ENCODE measurements at regions not wholly inside any gene's neighbourhood (a gene's known extent, or its start where the extent isn't known, plus 50 kb on each side); places are given as distances from the start of the nearest gene placed in this dataset.

DNA sequence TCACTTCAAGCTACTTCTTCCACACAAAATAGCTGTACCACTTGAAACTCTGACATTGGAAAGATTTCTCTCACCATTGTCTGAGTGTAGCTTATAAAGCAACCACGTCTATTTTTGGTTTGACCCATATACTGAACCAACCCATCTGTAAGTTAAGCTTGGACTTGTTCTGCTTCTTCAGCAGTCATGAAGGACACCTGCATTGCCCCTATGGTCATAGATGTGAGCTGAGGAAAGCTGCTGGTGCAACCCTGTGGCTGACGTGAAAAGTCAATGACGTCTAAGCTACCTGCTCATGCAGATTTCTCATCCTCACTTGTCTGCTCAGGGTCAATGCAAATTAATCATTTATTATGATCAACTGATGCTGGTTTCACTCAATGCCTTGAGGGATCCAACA, 417.4 kb downstream of the CETN3 start:
- no peaks in the 10 kb centered on the region for H3K27me3 Mint-ChIP-seq
- no peak overlapping the region for H3K4me3 Mint-ChIP-seq
- DNase-seq: no peak
- no peaks in the 10 kb centered on the region for H3K36me3 Mint-ChIP-seq (ENCODE audit: low read depth)
- H3K4me1 Mint-ChIP-seq: no peaks in the 10 kb centered on the region
- H3K27ac Mint-ChIP-seq: no peak overlapping the region
- ChIA-PET CTCF (interaction anchor here (0.6 kb wide), 1 partner anchor 959 kb away, joined by 3 read pairs; no protein-coding TSS in a partner anchor), POLR2A (no interaction called here)
- peaks cover 2% of the 10 kb centered on the region for H3K9me3 Mint-ChIP-seq

DNA sequence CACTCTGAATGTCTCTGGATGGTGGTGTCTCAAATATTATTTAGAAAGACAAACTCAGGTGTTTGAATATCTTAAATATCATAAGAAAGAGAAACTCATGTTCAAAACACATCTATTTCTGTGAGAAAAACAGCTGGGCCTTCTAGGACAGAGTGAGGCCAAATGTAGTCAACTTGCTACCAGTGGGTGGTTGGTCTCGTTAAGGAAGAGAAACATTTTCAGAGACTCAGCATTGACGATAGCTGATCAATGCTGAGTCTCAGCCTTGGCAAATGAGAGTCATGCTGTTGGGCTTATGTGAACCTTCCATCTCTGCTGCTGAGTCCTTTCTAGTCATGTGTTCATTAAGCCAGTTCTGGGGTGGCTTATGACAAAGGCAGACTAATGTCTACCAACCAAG, 418.0 kb downstream of the CETN3 start:
- ChIA-PET CTCF (no interaction called here), POLR2A (no interaction called here)
- H3K4me1 Mint-ChIP-seq: no peaks in the 10 kb centered on the region
- H3K9me3 Mint-ChIP-seq: peaks cover 2% of the 10 kb centered on the region
- no peak overlapping the region for H3K4me3 Mint-ChIP-seq
- H3K36me3 Mint-ChIP-seq (ENCODE audit: low read depth): no peaks in the 10 kb centered on the region
- H3K27ac Mint-ChIP-seq: no peak overlapping the region
- DNase-seq: no peak
- no peaks in the 10 kb centered on the region for H3K27me3 Mint-ChIP-seq

- no peaks in the 10 kb centered on the region for H3K27me3 Mint-ChIP-seq
- H3K36me3 Mint-ChIP-seq (ENCODE audit: low read depth): no peaks in the 10 kb centered on the region
- no peak overlapping the region for H3K4me3 Mint-ChIP-seq
- no peak for DNase-seq
- H3K4me1 Mint-ChIP-seq: no peaks in the 10 kb centered on the region
- peaks cover 2% of the 10 kb centered on the region for H3K9me3 Mint-ChIP-seq
- no peak overlapping the region for H3K27ac Mint-ChIP-seq
- CTCF ChIA-PET: no interaction called here
- POLR2A ChIA-PET: no interaction called here
Observed at GRCh38 chr5:89989776-89990175, 419.8 kb downstream of the CETN3 start.

DNA sequence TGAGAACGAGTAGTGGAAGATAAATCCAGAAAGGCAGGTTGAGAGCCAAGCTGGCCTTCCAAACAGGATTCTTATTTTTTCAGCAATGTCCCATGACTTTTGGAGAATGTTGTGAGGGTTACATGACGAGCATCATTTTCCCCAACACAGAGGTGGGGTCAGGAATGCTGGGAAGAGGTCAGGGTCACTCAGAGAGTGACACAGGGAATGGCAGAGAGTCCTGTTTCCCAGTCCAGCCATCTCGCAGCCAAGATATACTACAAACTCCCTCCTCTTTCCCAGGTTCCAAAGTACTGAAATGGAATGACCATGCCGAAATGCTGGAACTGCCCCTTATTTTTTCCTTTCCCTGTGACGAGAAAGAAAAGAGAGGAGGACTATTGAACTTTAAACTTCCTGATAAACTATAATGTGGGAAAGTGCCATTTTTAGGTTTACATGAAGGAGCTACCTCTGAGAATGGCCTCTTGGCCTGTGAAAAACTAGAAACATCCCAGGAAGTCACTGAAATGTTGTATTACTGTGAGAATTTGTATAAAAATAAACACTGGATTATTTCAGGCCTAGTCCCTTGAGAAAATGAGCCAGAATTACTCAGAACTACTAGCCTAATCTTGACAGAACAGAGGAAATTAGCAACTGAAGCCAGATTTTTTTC, 420.4 kb downstream of the CETN3 start:
- no peak for DNase-seq
- ChIA-PET CTCF (no interaction called here), POLR2A (no interaction called here)
- no peak overlapping the region for H3K27ac Mint-ChIP-seq
- no peaks in the 10 kb centered on the region for H3K36me3 Mint-ChIP-seq (ENCODE audit: low read depth)
- H3K27me3 Mint-ChIP-seq: no peaks in the 10 kb centered on the region
- H3K4me1 Mint-ChIP-seq: no peaks in the 10 kb centered on the region
- H3K4me3 Mint-ChIP-seq: no peak overlapping the region
- H3K9me3 Mint-ChIP-seq: no peaks in the 10 kb centered on the region

GRCh38 chr5:89988129-89988810, 421.3 kb downstream of the CETN3 start:
- H3K27ac Mint-ChIP-seq: no peak overlapping the region
- no peak for DNase-seq
- H3K4me1 Mint-ChIP-seq: no peaks in the 10 kb centered on the region
- no peak overlapping the region for H3K4me3 Mint-ChIP-seq
- H3K9me3 Mint-ChIP-seq: no peaks in the 10 kb centered on the region
- CTCF ChIA-PET: no interaction called here
- POLR2A ChIA-PET: no interaction called here
- H3K36me3 Mint-ChIP-seq (ENCODE audit: low read depth): no peaks in the 10 kb centered on the region
- no peaks in the 10 kb centered on the region for H3K27me3 Mint-ChIP-seq

GRCh38 chr5:89983216-89983615, 426.3 kb downstream of the CETN3 start:
- POLR2A ChIA-PET: no interaction called here
- no peak overlapping the region for H3K4me3 Mint-ChIP-seq
- no peaks in the 10 kb centered on the region for H3K36me3 Mint-ChIP-seq (ENCODE audit: low read depth)
- no peaks in the 10 kb centered on the region for H3K9me3 Mint-ChIP-seq
- no peak for DNase-seq
- no peak overlapping the region for H3K27ac Mint-ChIP-seq
- H3K27me3 Mint-ChIP-seq: no peaks in the 10 kb centered on the region
- H3K4me1 Mint-ChIP-seq: no peaks in the 10 kb centered on the region
- CTCF ChIA-PET: no interaction called here

GRCh38 chr5:89981878-89982773, 427.4 kb downstream of the CETN3 start:
- no peak overlapping the region for H3K27ac Mint-ChIP-seq
- H3K36me3 Mint-ChIP-seq (ENCODE audit: low read depth): no peaks in the 10 kb centered on the region
- CTCF ChIA-PET: no interaction called here
- no peak for DNase-seq
- POLR2A ChIA-PET: no interaction called here
- H3K4me3 Mint-ChIP-seq: no peak overlapping the region
- no peaks in the 10 kb centered on the region for H3K9me3 Mint-ChIP-seq
- no peaks in the 10 kb centered on the region for H3K27me3 Mint-ChIP-seq
- H3K4me1 Mint-ChIP-seq: no peaks in the 10 kb centered on the region

GRCh38 chr5:89981021-89981420, 428.5 kb downstream of the CETN3 start:
- Mint-ChIP-seq H3K27ac (no peak overlapping the region), H3K27me3 (no peaks in the 10 kb centered on the region), H3K4me1 (no peaks in the 10 kb centered on the region), H3K36me3 (ENCODE audit: low read depth) (no peaks in the 10 kb centered on the region), H3K4me3 (no peak overlapping the region), H3K9me3 (no peaks in the 10 kb centered on the region)
- ChIA-PET POLR2A (no interaction called here), CTCF (no interaction called here)
- DNase-seq: no peak

GRCh38 chr5:89973516-89973915, 436.0 kb downstream of the CETN3 start:
- CTCF ChIA-PET: no interaction called here
- H3K27me3 Mint-ChIP-seq: no peaks in the 10 kb centered on the region

GRCh38 chr5:89972901-89973300, 436.7 kb downstream of the CETN3 start:
- CTCF ChIA-PET: no interaction called here

More at GRCh38 chr5:89973516-89973915, 436.0 kb downstream of the CETN3 start:
- Mint-ChIP-seq H3K9me3 (no peaks in the 10 kb centered on the region), H3K4me1 (no peaks in the 10 kb centered on the region), H3K36me3 (ENCODE audit: low read depth) (no peaks in the 10 kb centered on the region), H3K27ac (no peak overlapping the region), H3K4me3 (no peak overlapping the region)
- no peak for DNase-seq
- POLR2A ChIA-PET: no interaction called here

DNA sequence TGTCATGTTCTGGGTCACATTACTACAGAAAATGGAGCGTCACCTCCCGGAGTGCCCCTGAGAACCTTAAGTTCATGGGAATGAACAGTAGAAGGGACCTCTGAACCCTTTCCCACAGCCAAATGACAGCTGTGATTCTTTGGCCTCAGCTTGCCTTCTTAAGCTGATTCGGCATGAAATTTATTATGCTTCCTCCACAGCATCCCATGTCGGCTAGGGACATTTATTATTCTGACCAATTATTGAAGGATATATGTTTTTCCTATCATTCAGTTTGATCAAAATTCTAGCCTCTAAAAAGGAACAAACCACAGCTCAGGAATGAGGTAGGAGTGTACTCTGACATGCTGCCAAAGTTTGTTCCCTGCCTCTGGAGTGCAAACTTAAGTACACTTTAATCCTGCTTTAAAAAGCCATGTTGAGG, 440.6 kb downstream of the CETN3 start:
- POLR2A ChIA-PET: no interaction called here
- H3K4me1 Mint-ChIP-seq: no peaks in the 10 kb centered on the region
- CTCF ChIA-PET: no interaction called here

More at GRCh38 chr5:89972901-89973300, 436.7 kb downstream of the CETN3 start:
- Mint-ChIP-seq H3K9me3 (no peaks in the 10 kb centered on the region), H3K27me3 (no peaks in the 10 kb centered on the region), H3K4me1 (no peaks in the 10 kb centered on the region), H3K4me3 (no peak overlapping the region), H3K27ac (no peak overlapping the region), H3K36me3 (ENCODE audit: low read depth) (no peaks in the 10 kb centered on the region)
- POLR2A ChIA-PET: no interaction called here
- DNase-seq: no peak

GRCh38 chr5:89967771-89968444, 441.6 kb downstream of the CETN3 start:
- H3K27ac Mint-ChIP-seq: no peak overlapping the region
- no peaks in the 10 kb centered on the region for H3K9me3 Mint-ChIP-seq
- CTCF ChIA-PET: no interaction called here
- DNase-seq: no peak
- H3K36me3 Mint-ChIP-seq (ENCODE audit: low read depth): no peaks in the 10 kb centered on the region
- POLR2A ChIA-PET: no interaction called here
- no peak overlapping the region for H3K4me3 Mint-ChIP-seq
- no peaks in the 10 kb centered on the region for H3K27me3 Mint-ChIP-seq
- no peaks in the 10 kb centered on the region for H3K4me1 Mint-ChIP-seq

More for the DNA sequence above, 440.6 kb downstream of the CETN3 start:
- Mint-ChIP-seq H3K4me3 (no peak overlapping the region), H3K9me3 (no peaks in the 10 kb centered on the region), H3K36me3 (ENCODE audit: low read depth) (no peaks in the 10 kb centered on the region), H3K27ac (no peak overlapping the region), H3K27me3 (no peaks in the 10 kb centered on the region)
- DNase-seq: no peak

GRCh38 chr5:89956838-89957237, 452.7 kb downstream of the CETN3 start:
- Mint-ChIP-seq H3K4me1 (no peaks in the 10 kb centered on the region), H3K27ac (no peak overlapping the region)

More at GRCh38 chr5:89956838-89957237, 452.7 kb downstream of the CETN3 start:
- CTCF ChIA-PET: no interaction called here
- DNase-seq: no peak
- Mint-ChIP-seq H3K4me3 (no peak overlapping the region), H3K36me3 (ENCODE audit: low read depth) (no peaks in the 10 kb centered on the region), H3K27me3 (no peaks in the 10 kb centered on the region), H3K9me3 (no peaks in the 10 kb centered on the region)
- POLR2A ChIA-PET: no interaction called here
